HG03039 (cell line): ENCODE measurements at regions not wholly inside any gene's neighbourhood (a gene's known extent, or its start where the extent isn't known, plus 50 kb on each side); places are given as distances from the start of the nearest gene placed in this dataset.
"Not testable (repeated sequence)": the region's sequence is repeated elsewhere in the genome, so short reads cannot be mapped to it uniquely, and the experiment has no call there.

Experiments used
- ATAC-seq: cut with Tn5 transposase; IDR thresholded peaks from one replicate; pipeline ENCODE4 v1.9.1; 2021; ENCODE audit warnings: mild to moderate bottlenecking, moderate library complexity; ENCODE audit not compliant: unreplicated experiment

- ATAC-seq, result no peak
These were observed 393.7 kb upstream of the FANCL start for GRCh38 chr2:58634653-58635370.

- no peak for ATAC-seq
These were observed 392.7 kb upstream of the FANCL start for GRCh38 chr2:58633613-58634365.

- no peak for ATAC-seq
These were observed 390.9 kb upstream of the FANCL start for GRCh38 chr2:58631986-58632385.

GRCh38 chr2:58629545-58630119 lies 388.5 kb upstream of the FANCL start:
- ATAC-seq, result no peak

- no peak for ATAC-seq
These were observed 379.8 kb upstream of the FANCL start for GRCh38 chr2:58620896-58621295.

- ATAC-seq, result no peak
These were observed 379.0 kb upstream of the FANCL start for GRCh38 chr2:58620093-58620492.

- no peak for ATAC-seq
These were observed 375.8 kb upstream of the FANCL start for GRCh38 chr2:58616961-58617360.

- ATAC-seq, result no peak
These were observed 373.1 kb upstream of the FANCL start for GRCh38 chr2:58614219-58614618.

- ATAC-seq, result no peak
These were observed 371.8 kb upstream of the FANCL start for GRCh38 chr2:58612973-58613372.

- ATAC-seq, result no peak
These were observed 368.2 kb upstream of the FANCL start for GRCh38 chr2:58609326-58609725.

- ATAC-seq, result no peak
These were observed 367.0 kb upstream of the FANCL start for GRCh38 chr2:58608146-58608545.

GRCh38 chr2:58607448-58607847 lies 366.3 kb upstream of the FANCL start:
- ATAC-seq, result no peak

GRCh38 chr2:58606799-58607198 lies 365.7 kb upstream of the FANCL start:
- ATAC-seq, result no peak

GRCh38 chr2:58604096-58604495 lies 363.0 kb upstream of the FANCL start:
- ATAC-seq, result no peak

- ATAC-seq, result no peak
These were observed 359.9 kb upstream of the FANCL start for GRCh38 chr2:58601017-58601416.

GRCh38 chr2:58598171-58598570 lies 357.0 kb upstream of the FANCL start:
- ATAC-seq, result no peak

GRCh38 chr2:58595714-58596113 lies 354.6 kb upstream of the FANCL start:
- ATAC-seq, result no peak

- ATAC-seq, result no peak
These were observed 353.6 kb upstream of the FANCL start for GRCh38 chr2:58594762-58595161.

- ATAC-seq, result no peak
These were observed 353.1 kb upstream of the FANCL start for GRCh38 chr2:58594175-58594574.

GRCh38 chr2:58586178-58586577 lies 345.1 kb upstream of the FANCL start:
- not testable (repeated sequence) for ATAC-seq

- no peak for ATAC-seq
These were observed 344.1 kb upstream of the FANCL start for GRCh38 chr2:58585233-58585632.

- ATAC-seq, result no peak
These were observed 343.5 kb upstream of the FANCL start for GRCh38 chr2:58584606-58585118.
